HG03571 (cell line): ENCODE measurements at regions not wholly inside any gene's neighbourhood (a gene's known extent, or its start where the extent isn't known, plus 50 kb on each side); places are given as distances from the start of the nearest gene placed in this dataset.
"Not testable (repeated sequence)": the region's sequence is repeated elsewhere in the genome, so short reads cannot be mapped to it uniquely, and the experiment has no call there.

Source experiments
- ATAC-seq: cut with Tn5 transposase; IDR thresholded peaks from one replicate; pipeline ENCODE4 v1.9.1; 2021; ENCODE audit not compliant: unreplicated experiment

DNA sequence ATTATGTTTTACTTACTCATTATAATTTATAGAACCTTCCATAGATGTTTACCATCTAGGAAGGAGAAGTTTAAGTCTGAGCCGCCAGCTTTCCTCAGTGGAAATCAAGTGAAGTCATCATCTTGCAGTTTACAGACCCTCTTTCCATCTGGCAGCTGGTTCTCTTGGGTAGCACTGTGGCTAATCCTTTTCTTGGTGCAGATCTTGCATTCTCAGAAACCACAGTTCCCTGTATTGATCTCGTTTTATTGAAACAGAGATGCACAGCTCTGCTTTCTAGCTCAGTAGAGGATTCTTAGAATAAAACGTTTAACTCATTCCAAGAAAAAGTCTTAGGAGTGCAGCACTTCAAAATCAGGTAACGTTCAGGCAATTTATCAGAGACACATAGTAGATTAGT, 1154.7 kb downstream of the FOXD4L5 start:
- ATAC-seq = not testable (repeated sequence)

DNA sequence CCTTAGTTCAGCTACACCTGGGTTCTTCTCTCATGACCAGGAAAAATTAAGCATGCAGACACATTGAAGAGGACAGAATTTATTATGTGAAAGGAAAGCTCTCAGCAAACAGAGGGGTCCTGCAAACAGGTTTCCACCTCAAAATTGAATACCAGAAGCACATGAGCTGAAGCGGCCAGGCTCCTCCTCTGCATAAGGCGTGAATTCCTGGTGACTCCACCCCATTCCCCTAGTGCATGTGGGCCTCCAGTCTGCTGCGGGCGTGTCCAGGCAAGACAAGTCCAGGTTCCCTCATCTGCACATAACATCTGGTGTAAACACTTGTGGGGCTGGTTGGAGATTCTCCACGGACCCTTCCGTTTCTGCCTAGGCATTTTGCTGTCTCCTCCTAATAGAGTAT, 1156.4 kb downstream of the FOXD4L5 start:
- ATAC-seq = no peak

DNA sequence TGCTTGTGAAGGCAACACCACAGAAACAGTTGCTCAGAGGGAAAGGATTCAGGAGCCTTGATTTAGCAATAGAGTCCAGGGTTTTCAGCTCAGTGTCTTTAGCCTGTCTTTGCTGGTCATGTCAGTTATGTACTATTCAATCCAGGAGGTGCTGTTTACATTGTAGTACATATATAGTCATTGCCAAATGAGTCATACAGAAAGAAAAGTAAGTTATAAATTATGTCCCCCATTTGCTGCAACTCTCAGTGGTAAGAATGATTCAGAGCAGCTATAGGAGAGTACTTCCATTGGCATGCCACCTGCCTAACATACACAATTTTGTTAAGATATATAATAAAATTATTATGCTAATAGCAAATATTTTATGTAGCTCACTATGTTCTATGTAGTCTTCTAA, 1163.4 kb downstream of the FOXD4L5 start:
- not testable (repeated sequence) for ATAC-seq

DNA sequence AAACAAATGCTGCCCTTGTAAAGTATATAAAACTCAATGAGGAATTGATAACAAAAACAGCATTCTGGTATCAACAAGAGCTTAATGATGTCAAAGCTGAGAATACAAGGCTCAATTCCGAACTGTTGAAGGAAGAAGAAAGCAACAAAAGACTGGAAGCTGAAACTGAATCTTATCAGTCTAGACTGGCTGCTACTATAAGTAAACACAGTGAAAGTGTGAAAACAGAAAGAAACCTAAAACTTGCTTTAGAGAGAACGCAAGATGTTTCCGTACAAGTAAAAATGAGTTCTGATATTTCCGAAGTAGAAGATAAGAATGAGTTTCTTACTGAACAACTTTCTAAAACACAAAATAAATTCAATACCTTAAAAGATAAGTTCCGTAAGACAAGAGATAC, 1167.7 kb downstream of the FOXD4L5 start:
- not testable (repeated sequence) for ATAC-seq

DNA sequence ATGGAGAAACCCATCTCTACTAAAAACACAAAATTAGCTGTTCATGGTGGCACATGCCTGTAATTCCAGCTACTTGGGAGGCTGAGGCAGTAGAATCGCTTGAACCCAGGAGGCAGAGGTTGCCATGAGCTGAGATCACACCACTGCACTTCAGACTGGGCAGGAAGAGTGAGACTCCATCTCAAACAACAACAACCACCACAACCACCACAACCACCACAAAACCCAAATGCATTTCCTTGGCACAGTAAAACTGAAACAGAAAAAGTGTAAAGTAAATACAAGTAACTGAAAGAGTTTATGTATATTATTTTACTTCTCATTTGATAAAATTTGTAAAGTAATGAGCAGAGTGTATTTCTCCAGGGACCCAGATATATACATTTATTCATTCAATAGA, 1177.1 kb downstream of the FOXD4L5 start:
- ATAC-seq = not testable (repeated sequence)

DNA sequence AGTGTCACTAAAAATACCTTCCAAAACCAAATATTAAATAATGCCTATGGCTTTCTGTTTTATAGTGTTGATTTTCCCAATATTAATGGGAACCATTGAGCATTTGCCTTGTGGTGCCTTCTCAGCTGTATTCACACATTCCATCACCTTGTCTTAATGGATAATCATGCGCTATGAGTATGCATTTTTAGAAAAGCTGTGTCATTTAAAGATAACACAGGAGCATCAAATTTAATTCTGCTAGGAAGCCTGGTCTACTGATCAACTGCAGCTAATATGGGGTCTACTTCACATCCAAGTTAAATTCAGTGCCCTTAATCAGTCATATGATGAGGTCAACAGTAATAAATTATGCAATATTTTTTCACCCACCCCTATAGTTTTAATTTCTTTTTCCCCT, 1177.8 kb downstream of the FOXD4L5 start:
- not testable (repeated sequence) for ATAC-seq

- not testable (repeated sequence) for ATAC-seq
Observed at GRCh38 chr9:64105193-64105592, 1179.8 kb downstream of the FOXD4L5 start.

DNA sequence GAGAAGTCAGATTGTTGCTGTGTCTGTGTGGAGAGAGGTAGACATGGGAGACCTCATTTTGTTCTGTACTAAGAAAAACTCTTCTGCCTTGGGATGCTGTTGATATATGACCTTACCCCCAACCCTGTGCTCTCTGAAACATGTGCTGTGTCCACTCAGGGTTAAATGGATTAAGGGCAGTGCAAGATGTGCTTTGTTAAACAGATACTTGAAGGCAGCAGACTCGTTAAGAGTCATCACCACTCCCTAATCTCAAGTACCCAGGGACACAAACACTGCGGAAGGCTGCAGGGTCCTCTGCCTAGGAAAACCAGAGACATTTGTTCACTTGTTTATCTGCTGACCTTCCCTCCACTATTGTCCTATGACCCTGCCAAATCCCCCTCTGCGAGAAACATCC, 1183.5 kb downstream of the FOXD4L5 start:
- ATAC-seq = not testable (repeated sequence)

GRCh38 chr9:64100571-64101155, 1184.3 kb downstream of the FOXD4L5 start:
- not testable (repeated sequence) for ATAC-seq

DNA sequence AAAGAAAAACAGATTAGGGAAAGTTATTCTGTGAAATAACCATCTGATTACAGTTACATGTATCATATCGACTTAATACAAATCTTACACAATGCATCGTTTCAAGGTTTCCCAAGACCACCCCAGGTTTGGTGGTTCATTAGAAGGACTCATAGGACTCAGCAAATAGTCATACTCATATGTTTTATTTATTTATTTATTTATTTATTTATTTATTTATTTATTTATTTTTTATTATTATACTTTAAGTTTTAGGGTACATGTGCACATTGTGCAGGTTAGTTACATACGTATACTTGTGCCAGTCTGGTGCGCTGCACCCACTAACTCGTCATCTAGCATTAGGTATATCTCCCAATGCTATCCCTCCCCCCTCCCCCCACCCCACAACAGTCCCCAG, 1199.0 kb downstream of the FOXD4L5 start:
- not testable (repeated sequence) for ATAC-seq

- not testable (repeated sequence) for ATAC-seq
Observed at GRCh38 chr9:64071358-64072253, 1213.4 kb downstream of the FOXD4L5 start.

GRCh38 chr9:64070611-64071357, 1214.2 kb downstream of the FOXD4L5 start:
- ATAC-seq = not testable (repeated sequence)

GRCh38 chr9:64070083-64070482, 1214.9 kb downstream of the FOXD4L5 start:
- not testable (repeated sequence) for ATAC-seq

GRCh38 chr9:64066736-64067368, 1218.2 kb downstream of the FOXD4L5 start:
- no peak for ATAC-seq

DNA sequence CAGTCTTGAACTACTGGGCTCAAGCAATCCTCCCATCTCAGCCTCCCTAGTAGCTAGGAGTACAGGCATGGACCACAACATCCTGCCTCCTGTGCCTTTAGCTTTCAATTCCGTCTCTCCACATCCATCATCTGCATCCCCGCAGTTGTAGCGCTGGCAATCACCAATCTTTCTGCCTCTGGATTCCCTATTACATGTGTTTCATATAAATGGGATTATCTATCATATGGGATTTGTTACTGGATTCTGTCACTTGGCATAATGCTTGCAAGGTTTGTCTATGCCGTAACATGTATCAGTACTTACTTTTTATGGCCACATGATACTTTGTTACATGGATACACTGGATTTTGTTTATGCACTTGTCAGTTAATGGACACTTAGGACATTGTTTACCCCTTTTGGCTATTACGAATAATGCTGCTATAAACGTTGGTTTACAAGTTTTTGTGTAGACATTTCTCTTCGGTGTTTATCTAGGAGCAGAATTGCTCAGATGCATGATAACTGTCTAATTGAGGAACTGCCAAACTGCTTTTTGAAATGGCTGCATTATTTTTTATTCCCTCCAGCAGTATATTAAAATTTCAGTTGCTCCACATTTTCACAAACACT, 1223.9 kb downstream of the FOXD4L5 start:
- no peak for ATAC-seq

- not testable (repeated sequence) for ATAC-seq
Observed at GRCh38 chr9:64058070-64058469, 1226.9 kb downstream of the FOXD4L5 start.

GRCh38 chr9:64057553-64057952, 1227.5 kb downstream of the FOXD4L5 start:
- ATAC-seq = no peak

DNA sequence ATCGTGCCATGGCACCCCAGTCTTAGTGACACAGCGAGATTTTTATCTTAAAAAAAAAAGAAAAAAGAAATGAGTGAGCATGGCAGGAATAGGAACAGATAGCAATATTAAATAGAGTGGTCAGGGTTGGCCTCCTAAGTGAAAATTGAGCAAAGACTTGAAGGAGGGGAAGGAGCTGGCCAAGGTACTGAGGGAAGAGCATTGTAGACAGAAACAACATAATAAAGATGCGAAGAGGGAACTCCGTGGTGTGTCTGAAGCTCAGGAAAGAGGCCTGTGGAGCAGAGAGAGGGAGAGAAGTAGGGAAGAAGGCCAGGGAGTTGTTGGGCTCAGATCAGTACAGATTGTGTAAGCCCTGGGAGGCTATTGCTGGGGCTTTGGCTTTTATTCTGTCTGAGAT, 1256.1 kb downstream of the FOXD4L5 start:
- ATAC-seq = not testable (repeated sequence)

- not testable (repeated sequence) for ATAC-seq
Observed at GRCh38 chr9:64020696-64021491, 1264.1 kb downstream of the FOXD4L5 start.

- ATAC-seq = not testable (repeated sequence)
Observed at GRCh38 chr9:64017666-64018065, 1267.3 kb downstream of the FOXD4L5 start.
